ENCODE measurements at regions not wholly inside any gene's neighbourhood (a gene's known extent, or its start where the extent isn't known, plus 50 kb on each side); places are given as distances from the start of the nearest gene placed in this dataset.
A peak's percentile ranks its signal among the peaks of the same experiment; 100 is the strongest.
"Not testable (repeated sequence)": the region's sequence is repeated elsewhere in the genome, so short reads cannot be mapped to it uniquely, and the experiment has no call there.

- no peaks in the 10 kb centered on the region for H3K36me3 ChIP-seq
- 90 to 92% methylated on average over 3 to 4 of the region's 4 CpGs for WGBS, 2 donors (ENCODE audit: low coverage in 1 of 2)
- DNase-seq = no peak
- TF ChIP-seq EP300 (IDR thresholded peaks at IDR 0.05; ENCODE audit: low read depth) = no peak
- no peaks in the 10 kb centered on the region for H3K9me3 ChIP-seq
- H3K4me3 ChIP-seq = no peak overlapping the region
- H3K27ac ChIP-seq = no peak overlapping the region
- H3K27me3 ChIP-seq = no peaks in the 10 kb centered on the region
- no peaks in the 10 kb centered on the region for H3K4me1 ChIP-seq
- in situ Hi-C loops (cut with MboI; ENCODE audit: low pct_ligation_motif_present in 1 of 4, low pct_unique_long_range_greater_than_20kb in 1 of 4, low sequenced_read_pairs in 3 of 4) = loop anchor here in 3 of 4 donors (25.0 kb wide), 1 partner anchor 205 kb away; no protein-coding TSS in a partner anchor
- intact Hi-C loops (cut with DNase I; ENCODE audit: low total_unique reads) = no loop called here
Observed at GRCh38 chr6:155542036-155542435, 86.4 kb upstream of the NOX3 start.

GRCh38 chr6:155538708-155539390 is 83.2 kb upstream of the NOX3 start:
- H3K4me3 ChIP-seq = no peak overlapping the region
- 75 to 83% methylated on average over 2 to 3 of the region's 3 CpGs for WGBS, 2 donors (ENCODE audit: low coverage in 1 of 2)

GRCh38 chr6:155534678-155535077 is 79.0 kb upstream of the NOX3 start:
- WGBS, 2 donors (ENCODE audit: low coverage in 1 of 2) = 94 to 97% methylated on average over 2 of the region's 2 CpGs
- H3K36me3 ChIP-seq = no peaks in the 10 kb centered on the region
- in situ Hi-C loops (cut with MboI; ENCODE audit: low pct_ligation_motif_present in 1 of 4, low pct_unique_long_range_greater_than_20kb in 1 of 4, low sequenced_read_pairs in 3 of 4) = loop anchor here in 3 of 4 donors (25.0 kb wide), 1 partner anchor 197 kb away; no protein-coding TSS in a partner anchor
- TF ChIP-seq CTCF (IDR thresholded peaks at IDR 0.05) (no peak), EP300 (IDR thresholded peaks at IDR 0.05; ENCODE audit: low read depth) (no peak), POLR2AphosphoS5 (IDR thresholded peaks at IDR 0.05) (no peak), POLR2A (IDR thresholded peaks at IDR 0.05) (no peak)
- intact Hi-C loops (cut with DNase I; ENCODE audit: low total_unique reads) = no loop called here
- no peaks in the 10 kb centered on the region for H3K27me3 ChIP-seq
- H3K9me3 ChIP-seq = peaks cover 0 to 6% of the 10 kb centered on the region in 2 donors
- no peak overlapping the region for H3K27ac ChIP-seq
- no peak overlapping the region for H3K4me3 ChIP-seq
- no peak for DNase-seq
- no peaks in the 10 kb centered on the region for H3K4me1 ChIP-seq

More at GRCh38 chr6:155538708-155539390, 83.2 kb upstream of the NOX3 start:
- Histone ChIP-seq H3K4me1 (no peaks in the 10 kb centered on the region), H3K27me3 (no peaks in the 10 kb centered on the region), H3K36me3 (no peaks in the 10 kb centered on the region), H3K9me3 (peaks cover 0 to 2% of the 10 kb centered on the region in 2 donors), H3K27ac (no peak overlapping the region)
- DNase-seq = no peak
- no peak for TF ChIP-seq POLR2A (IDR thresholded peaks at IDR 0.05)
- intact Hi-C loops (cut with DNase I; ENCODE audit: low total_unique reads) (no loop called here), in situ Hi-C loops (cut with MboI; ENCODE audit: low pct_ligation_motif_present in 1 of 4, low pct_unique_long_range_greater_than_20kb in 1 of 4, low sequenced_read_pairs in 3 of 4) (loop anchor here in 3 of 4 donors (25.0 kb wide), 1 partner anchor 202 kb away; no protein-coding TSS in a partner anchor)

GRCh38 chr6:155530219-155530834 is 74.7 kb upstream of the NOX3 start:
- in situ Hi-C loops (cut with MboI; ENCODE audit: low pct_ligation_motif_present in 1 of 4, low pct_unique_long_range_greater_than_20kb in 1 of 4, low sequenced_read_pairs in 3 of 4) = loop anchor here in 3 of 4 donors (25.0 kb wide), 1 partner anchor 193 kb away; no protein-coding TSS in a partner anchor
- Histone ChIP-seq H3K4me1 (peaks cover 0 to 8% (median 0%) of the 10 kb centered on the region in 4 donors), H3K4me3 (no peak overlapping the region), H3K36me3 (no peaks in the 10 kb centered on the region), H3K27ac (no peak overlapping the region), H3K9me3 (peaks cover 0 to 3% of the 10 kb centered on the region in 2 donors), H3K27me3 (no peaks in the 10 kb centered on the region)
- TF ChIP-seq POLR2AphosphoS5 (IDR thresholded peaks at IDR 0.05) (no peak), CTCF (IDR thresholded peaks at IDR 0.05) (peak; percentile 39 to 52 (median 44))
- intact Hi-C loops (cut with DNase I; ENCODE audit: low total_unique reads) = no loop called here
- DNase-seq = no peak
- 45 to 47% methylated on average over 4 of the region's 4 CpGs for WGBS, 2 donors (ENCODE audit: low coverage in 1 of 2)

- in situ Hi-C loops (cut with MboI; ENCODE audit: low pct_ligation_motif_present in 1 of 4, low pct_unique_long_range_greater_than_20kb in 1 of 4, low sequenced_read_pairs in 3 of 4) = loop anchor here (10.0 to 25.0 kb wide), 2 partner anchors 193 to 205 kb away; no protein-coding TSS in a partner anchor
- DNase-seq; H3K36me3 ChIP-seq; H3K4me3 ChIP-seq; H3K4me1 ChIP-seq; H3K9me3 ChIP-seq; intact Hi-C loops (cut with DNase I; ENCODE audit: low total_unique reads); H3K27ac ChIP-seq; H3K27me3 ChIP-seq: not testable (repeated sequence)
- 95 to 100% methylated on average over 3 to 7 of the region's 7 CpGs for WGBS, 2 donors (ENCODE audit: low coverage in 1 of 2)
Observed at GRCh38 chr6:155529814-155530213, 74.2 kb upstream of the NOX3 start.
